GM21619 (cell line): ENCODE measurements at regions not wholly inside any gene's neighbourhood (a gene's known extent, or its start where the extent isn't known, plus 50 kb on each side); places are given as distances from the start of the nearest gene placed in this dataset.

Source experiments
- ATAC-seq: cut with Tn5 transposase; IDR thresholded peaks from one replicate; pipeline ENCODE4 v1.9.1; 2021; ENCODE audit not compliant: unreplicated experiment

GRCh38 chrX:5829469-5829868, 399.2 kb downstream of the NLGN4X start:
- ATAC-seq: no peak

- ATAC-seq: no peak
Observed at GRCh38 chrX:5829060-5829459, 399.6 kb downstream of the NLGN4X start.

GRCh38 chrX:5823903-5824302, 404.8 kb downstream of the NLGN4X start:
- no peak for ATAC-seq

GRCh38 chrX:5810636-5811035, 418.0 kb downstream of the NLGN4X start:
- no peak for ATAC-seq

- ATAC-seq: no peak
Observed at GRCh38 chrX:5807181-5807580, 421.5 kb downstream of the NLGN4X start.

GRCh38 chrX:5802391-5802790, 426.3 kb downstream of the NLGN4X start:
- ATAC-seq: no peak

GRCh38 chrX:5791721-5792120, 436.9 kb downstream of the NLGN4X start:
- ATAC-seq: no peak

GRCh38 chrX:5788910-5789309, 439.8 kb downstream of the NLGN4X start:
- ATAC-seq: no peak

GRCh38 chrX:5780821-5781220, 447.8 kb downstream of the NLGN4X start:
- no peak for ATAC-seq

GRCh38 chrX:5775846-5776430, 452.7 kb downstream of the NLGN4X start:
- no peak for ATAC-seq

GRCh38 chrX:5774446-5774845, 454.2 kb downstream of the NLGN4X start:
- no peak for ATAC-seq

GRCh38 chrX:5771441-5771840, 457.2 kb downstream of the NLGN4X start:
- ATAC-seq: no peak

GRCh38 chrX:5756616-5757015, 472.1 kb downstream of the NLGN4X start:
- no peak for ATAC-seq

- ATAC-seq: no peak
Observed at GRCh38 chrX:5753291-5753690, 475.4 kb downstream of the NLGN4X start.

GRCh38 chrX:5752831-5753230, 475.8 kb downstream of the NLGN4X start:
- no peak for ATAC-seq

- ATAC-seq: no peak
Observed at GRCh38 chrX:5748586-5749150, 480.0 kb downstream of the NLGN4X start.

- ATAC-seq: no peak
Observed at GRCh38 chrX:5746231-5746630, 482.4 kb downstream of the NLGN4X start.

- ATAC-seq: no peak
Observed at GRCh38 chrX:5733501-5733900, 495.2 kb downstream of the NLGN4X start.

GRCh38 chrX:5730556-5730955, 498.1 kb downstream of the NLGN4X start:
- ATAC-seq: no peak

- no peak for ATAC-seq
Observed at GRCh38 chrX:5726224-5726623, 502.4 kb downstream of the NLGN4X start.

GRCh38 chrX:5724123-5724522, 504.5 kb downstream of the NLGN4X start:
- ATAC-seq: no peak

- no peak for ATAC-seq
Observed at GRCh38 chrX:5718651-5719050, 510.0 kb downstream of the NLGN4X start.

- ATAC-seq: no peak
Observed at GRCh38 chrX:5716666-5717065, 512.0 kb downstream of the NLGN4X start.
